Lung (tissue), 11 donors: ENCODE measurements at regions not wholly inside any gene's neighbourhood (a gene's known extent, or its start where the extent isn't known, plus 50 kb on each side); places are given as distances from the start of the nearest gene placed in this dataset.
A peak's percentile ranks its signal among the peaks of the same experiment; 100 is the strongest.

Experiments used
- ATAC-seq: fragments of 200-7000 bp; cut with Tn5 transposase; one replicate; pipeline ENCODE4 v1.9.1; 2020; ENCODE audit warnings: moderate number of reproducible peaks; ENCODE audit not compliant: insufficient read depth, low FRiP score
- DNase-seq, 3 donors: peaks; one replicate each; pipeline ENCODE4 v3.0.0-alpha.2; 2013 to 2017
- H3K27ac ChIP-seq, 2 donors: one replicate each; pipeline ENCODE4 v1.5.1; 2013; ENCODE audit warnings: mild to moderate bottlenecking in 2 of 2, moderate library complexity in 2 of 2, control low read depth in 1 of 2, inconsistent platforms in 1 of 2, low read depth in 1 of 2, low read length in 1 of 2
- H3K27me3 ChIP-seq, 3 donors: one replicate each; pipeline ENCODE4 v1.5.1; 2013; ENCODE audit warnings: low read length in 2 of 3; ENCODE audit not compliant: control insufficient read depth in 3 of 3, insufficient read depth in 3 of 3
- H3K36me3 ChIP-seq, 4 donors: one replicate each; pipeline ENCODE4 v1.5.1; 2013; ENCODE audit warnings: low read length in 4 of 4, mild to moderate bottlenecking in 1 of 4, moderate library complexity in 1 of 4; ENCODE audit not compliant: control insufficient read depth in 4 of 4, insufficient read depth in 4 of 4
- H3K4me1 ChIP-seq, 5 donors: one replicate each; pipeline ENCODE4 v1.5.1; 2013; ENCODE audit warnings: low read length in 5 of 5, mild to moderate bottlenecking in 2 of 5, moderate library complexity in 1 of 5; ENCODE audit not compliant: control insufficient read depth in 5 of 5, insufficient read depth in 5 of 5
- H3K4me3 ChIP-seq: one replicate; pipeline ENCODE4 v1.5.1; 2013; ENCODE audit warnings: mild to moderate bottlenecking, control low read depth, moderate library complexity
- H3K9ac ChIP-seq, 2 donors: one replicate each; pipeline ENCODE4 v1.5.1; 2013; ENCODE audit warnings: low read length in 2 of 2, control low read depth in 1 of 2; ENCODE audit not compliant: insufficient read depth in 1 of 2
- H3K9me3 ChIP-seq, 4 donors: one replicate each; pipeline ENCODE4 v1.5.1; 2013; ENCODE audit warnings: low read length in 3 of 4, mild to moderate bottlenecking in 1 of 4, moderate library complexity in 1 of 4; ENCODE audit not compliant: control insufficient read depth in 4 of 4, insufficient read depth in 3 of 4
- CTCF ChIP-seq: IDR thresholded peaks from 2 replicates; pipeline ENCODE4 v1.5.1; 2012; ENCODE audit warnings: mild to moderate bottlenecking; ENCODE audit errors: control extremely low read depth, extremely low read depth
- WGBS, 2 donors: extraction: QIAGEN DNeasy Blood & Tissue Kit; methylation state at CpG; one replicate each; pipeline ENCODE4 v1.1.7; 2013; 5-methylcytosine and 5-hydroxymethylcytosine counted together
- donor health status: control.
- donor health status: control.
- donor health status: Bipolar disorder and iron deficiency.
- donor health status: healthy.
- donor health status: DM: yes; HTN: yes; CAD: no.

- Histone ChIP-seq H3K27ac (no peak overlapping the region), H3K4me3 (no peak overlapping the region), H3K9ac (no peak overlapping the region), H3K9me3 (no peaks in the 10 kb centered on the region), H3K36me3 (no peaks in the 10 kb centered on the region), H3K27me3 (no peaks in the 10 kb centered on the region), H3K4me1 (peaks cover 0 to 16% (median 5%) of the 10 kb centered on the region in 5 donors)
- no peak for TF ChIP-seq CTCF
- ATAC-seq = no peak
- 63 to 79% methylated on average over 4 of the region's 4 CpGs for WGBS, 2 donors
- peak in 1 of 3 donors; percentile 62 for DNase-seq
Measured at GRCh38 chr1:203424861-203425662, 50.5 kb upstream of the PRELP start.

- ATAC-seq = no peak
- H3K27me3 ChIP-seq = no peaks in the 10 kb centered on the region
- peaks cover 0 to 16% (median 5%) of the 10 kb centered on the region in 5 donors for H3K4me1 ChIP-seq
- H3K9ac ChIP-seq = no peak overlapping the region
- no peak overlapping the region for H3K4me3 ChIP-seq
- no peak for DNase-seq
- no peaks in the 10 kb centered on the region for H3K36me3 ChIP-seq
- H3K27ac ChIP-seq = no peak overlapping the region
- H3K9me3 ChIP-seq = no peaks in the 10 kb centered on the region
- no peak for TF ChIP-seq CTCF
Measured at GRCh38 chr1:203425663-203425975, 50.0 kb upstream of the PRELP start.
